HepG2 (cell line): ENCODE measurements at regions not wholly inside any gene's neighbourhood (a gene's known extent, or its start where the extent isn't known, plus 50 kb on each side); places are given as distances from the start of the nearest gene placed in this dataset.

Experiments
- EZH2 ChIP-seq: conservative IDR thresholded peaks from 2 replicates; pipeline ENCODE4 v1.6.1; 2012; ENCODE audit warnings: mild to moderate bottlenecking, low read depth, low read length, moderate library complexity
- PHB2 ChIP-seq: fragments of 450-650 bp; IDR thresholded peaks from 2 replicates; pipeline ENCODE4 v1.6.1; 2018; ENCODE audit not compliant: partially characterized antibody
- SAFB2 ChIP-seq: sonication (generic); formaldehyde crosslinking; IDR thresholded peaks from 2 replicates; pipeline ENCODE4 v1.5.1; 2020; ENCODE audit warnings: missing genetic modification reagents, low read depth, mild to moderate bottlenecking, borderline replicate concordance
- SMAD1 ChIP-seq: sonication (generic); formaldehyde crosslinking; IDR thresholded peaks from 2 replicates; pipeline ENCODE4 v1.4.0; 2020; ENCODE audit warnings: missing genetic modification reagents, low read depth, mild to moderate bottlenecking, borderline replicate concordance
- YY1 ChIP-seq: IDR thresholded peaks from 2 replicates; pipeline ENCODE4 v1.6.1; 2011; ENCODE audit warnings: low read length, low read depth, moderate library complexity, mild to moderate bottlenecking; ENCODE audit not compliant: insufficient read depth, insufficient replicate concordance
- TF ChIP-seq, protein P1 (sequence below): sonication (generic); formaldehyde crosslinking; IDR thresholded peaks from 2 replicates; pipeline ENCODE4 v1.5.0; 2020; ENCODE audit warnings: mild to moderate bottlenecking, missing genetic modification reagents, moderate library complexity

DNA sequence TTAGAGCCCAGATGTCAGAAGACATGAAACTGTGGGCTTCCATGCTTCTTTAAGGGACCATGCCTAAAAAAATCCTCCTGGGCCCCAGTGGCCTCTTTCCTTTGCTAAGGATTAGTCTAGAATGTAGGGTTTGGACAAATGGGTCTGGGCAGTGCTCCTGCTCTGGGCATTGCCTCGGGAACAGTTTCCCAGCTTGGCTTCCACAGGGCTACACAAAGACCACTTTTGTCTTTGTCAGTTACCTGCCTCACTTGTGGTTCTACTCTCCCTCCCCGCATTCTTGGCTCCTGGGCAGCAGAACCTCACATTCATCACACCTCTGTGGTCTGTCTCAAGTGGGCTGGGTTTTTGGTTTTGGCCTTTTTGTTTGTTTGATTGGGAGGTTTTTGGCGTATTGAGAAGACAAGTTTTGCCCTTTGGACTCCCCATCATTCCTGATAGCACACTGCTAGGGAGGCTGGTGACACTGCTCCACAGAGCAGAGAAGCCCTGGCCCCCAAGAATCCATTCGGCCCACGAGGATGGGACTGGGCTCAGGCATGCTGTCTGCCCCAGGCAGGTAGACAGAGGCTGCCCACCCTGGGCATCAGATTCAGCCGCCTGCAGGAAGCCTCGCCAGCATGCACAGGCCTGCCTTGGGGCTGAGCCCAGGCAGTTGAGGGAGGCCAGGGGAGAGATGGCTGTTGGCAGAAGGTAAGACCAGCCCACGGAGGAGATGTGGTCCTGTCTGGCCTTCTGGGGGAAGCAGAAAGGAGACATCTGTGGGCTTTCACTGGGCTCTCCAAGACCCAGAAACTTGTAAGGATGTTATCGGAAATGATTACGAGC is 343.7 kb downstream of the WDR11 start:
- TF ChIP-seq PHB2 (no peak), EZH2 (no peak), YY1 (no peak), SAFB2 (CRISPR knock-in tag) (no peak), SMAD1 (CRISPR knock-in tag) (no peak)
- TF ChIP-seq, protein P1, sequence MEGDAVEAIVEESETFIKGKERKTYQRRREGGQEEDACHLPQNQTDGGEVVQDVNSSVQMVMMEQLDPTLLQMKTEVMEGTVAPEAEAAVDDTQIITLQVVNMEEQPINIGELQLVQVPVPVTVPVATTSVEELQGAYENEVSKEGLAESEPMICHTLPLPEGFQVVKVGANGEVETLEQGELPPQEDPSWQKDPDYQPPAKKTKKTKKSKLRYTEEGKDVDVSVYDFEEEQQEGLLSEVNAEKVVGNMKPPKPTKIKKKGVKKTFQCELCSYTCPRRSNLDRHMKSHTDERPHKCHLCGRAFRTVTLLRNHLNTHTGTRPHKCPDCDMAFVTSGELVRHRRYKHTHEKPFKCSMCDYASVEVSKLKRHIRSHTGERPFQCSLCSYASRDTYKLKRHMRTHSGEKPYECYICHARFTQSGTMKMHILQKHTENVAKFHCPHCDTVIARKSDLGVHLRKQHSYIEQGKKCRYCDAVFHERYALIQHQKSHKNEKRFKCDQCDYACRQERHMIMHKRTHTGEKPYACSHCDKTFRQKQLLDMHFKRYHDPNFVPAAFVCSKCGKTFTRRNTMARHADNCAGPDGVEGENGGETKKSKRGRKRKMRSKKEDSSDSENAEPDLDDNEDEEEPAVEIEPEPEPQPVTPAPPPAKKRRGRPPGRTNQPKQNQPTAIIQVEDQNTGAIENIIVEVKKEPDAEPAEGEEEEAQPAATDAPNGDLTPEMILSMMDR (CRISPR knock-in tag) = no peak
